GM19025 (cell line): ENCODE measurements at regions not wholly inside any gene's neighbourhood (a gene's known extent, or its start where the extent isn't known, plus 50 kb on each side); places are given as distances from the start of the nearest gene placed in this dataset.
A peak's percentile ranks its signal among the peaks of the same experiment; 100 is the strongest.
"Not testable (repeated sequence)": the region's sequence is repeated elsewhere in the genome, so short reads cannot be mapped to it uniquely, and the experiment has no call there.

Source experiments
- ATAC-seq: cut with Tn5 transposase; IDR thresholded peaks from one replicate; pipeline ENCODE4 v1.9.1; 2021; ENCODE audit warnings: mild to moderate bottlenecking, low read depth, moderate library complexity; ENCODE audit not compliant: unreplicated experiment

DNA sequence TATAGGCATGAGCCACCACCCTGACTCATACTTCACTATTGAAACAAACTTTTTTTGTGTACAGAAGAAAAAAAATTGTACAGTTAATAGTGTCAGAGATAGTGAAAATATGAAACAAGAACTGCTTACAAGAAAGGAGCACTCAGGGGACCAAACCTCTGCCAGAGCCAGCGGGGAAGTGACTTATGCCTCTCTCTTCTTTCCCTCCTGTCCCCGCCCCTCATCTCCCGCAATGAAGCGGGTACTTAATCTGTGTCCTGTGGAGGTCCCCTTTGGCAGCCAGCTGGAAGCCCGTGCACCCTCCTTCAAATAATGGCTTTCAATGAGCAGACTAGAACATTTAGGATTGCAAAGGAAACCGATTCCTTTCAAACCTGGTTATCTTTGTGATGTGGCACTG lies 51.5 kb downstream of the PPIAL4A start:
- not testable (repeated sequence) for ATAC-seq

DNA sequence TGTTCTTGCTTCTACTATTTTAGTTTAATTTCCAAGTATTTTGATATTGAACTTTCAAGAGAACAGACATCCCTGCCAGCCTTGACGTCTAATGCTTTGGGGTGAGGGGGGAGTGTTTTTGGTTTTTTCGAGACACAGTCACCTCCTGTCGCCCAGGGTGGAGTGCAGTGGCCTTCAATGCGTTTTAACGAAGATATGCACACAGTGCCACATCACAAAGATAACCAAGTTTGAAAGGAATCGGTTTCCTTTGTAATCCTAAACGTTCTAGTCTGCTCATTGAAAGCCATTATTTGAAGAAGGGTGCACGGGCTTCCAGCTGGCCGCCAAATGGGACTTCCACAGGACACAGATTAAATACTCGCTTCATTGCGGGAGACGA lies 52.3 kb downstream of the PPIAL4A start:
- ATAC-seq, result not testable (repeated sequence)

- ATAC-seq, result peak; percentile 67
Observed at GRCh38 chr1:120942218-120942944, 52.8 kb downstream of the PPIAL4A start.

- not testable (repeated sequence) for ATAC-seq
Observed at GRCh38 chr1:120942945-120943319, 53.4 kb downstream of the PPIAL4A start.

- ATAC-seq, result not testable (repeated sequence)
Observed at GRCh38 chr1:120944691-120945090, 55.1 kb downstream of the PPIAL4A start.

- not testable (repeated sequence) for ATAC-seq
Observed at GRCh38 chr1:120945122-120945521, 55.6 kb downstream of the PPIAL4A start.

- ATAC-seq, result not testable (repeated sequence)
Observed at GRCh38 chr1:120947114-120947513, 57.5 kb downstream of the PPIAL4A start.

DNA sequence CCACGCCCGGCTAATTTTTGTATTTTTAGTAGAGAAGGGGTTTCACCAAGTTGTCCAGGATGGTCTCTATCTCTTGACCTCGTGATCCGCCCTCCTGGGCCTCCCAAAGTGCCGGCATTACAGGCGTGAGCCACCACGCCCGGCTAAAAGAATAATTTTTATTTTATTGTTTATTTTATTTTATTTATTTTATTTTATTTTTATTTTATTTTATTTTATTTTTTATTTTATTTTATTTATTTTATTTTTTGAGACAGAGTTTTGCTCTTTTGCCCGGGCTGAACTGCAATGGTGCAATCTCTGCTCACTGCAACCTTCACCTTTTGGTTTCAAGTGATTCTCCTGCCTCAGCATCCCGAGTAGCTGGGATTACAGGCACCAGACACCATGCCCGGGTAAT lies 60.2 kb downstream of the PPIAL4A start:
- ATAC-seq, result not testable (repeated sequence)

- not testable (repeated sequence) for ATAC-seq
Observed at GRCh38 chr1:120950633-120951032, 61.1 kb downstream of the PPIAL4A start.

- ATAC-seq, result not testable (repeated sequence)
Observed at GRCh38 chr1:120951100-120951499, 61.5 kb downstream of the PPIAL4A start.

- ATAC-seq, result not testable (repeated sequence)
Observed at GRCh38 chr1:120952207-120952870, 62.8 kb downstream of the PPIAL4A start.

DNA sequence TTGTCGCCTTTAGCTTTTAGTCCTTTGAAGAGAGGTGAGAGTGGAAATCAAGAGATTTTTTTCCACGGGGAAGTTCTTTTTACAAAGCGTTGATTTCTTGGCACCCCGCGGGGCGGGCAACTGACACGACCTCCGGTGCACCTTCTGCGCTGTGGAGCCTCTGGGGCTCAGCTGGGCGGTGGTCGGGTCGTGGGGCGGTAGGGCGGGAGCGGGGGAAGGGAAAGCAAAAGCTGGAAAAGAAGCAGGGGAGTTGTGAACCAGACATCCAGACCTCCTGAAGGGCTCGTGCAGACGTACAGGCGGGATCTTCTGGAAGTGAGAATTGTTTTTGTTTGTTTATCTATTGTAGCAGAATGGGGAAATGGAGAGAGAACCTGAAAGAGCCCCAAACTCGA lies 63.3 kb downstream of the PPIAL4A start:
- not testable (repeated sequence) for ATAC-seq

GRCh38 chr1:120954736-120955135 lies 65.2 kb downstream of the PPIAL4A start:
- no peak for ATAC-seq

GRCh38 chr1:120955961-120956360 lies 66.4 kb downstream of the PPIAL4A start:
- not testable (repeated sequence) for ATAC-seq

GRCh38 chr1:120966018-120966417 lies 76.4 kb downstream of the PPIAL4A start:
- not testable (repeated sequence) for ATAC-seq

DNA sequence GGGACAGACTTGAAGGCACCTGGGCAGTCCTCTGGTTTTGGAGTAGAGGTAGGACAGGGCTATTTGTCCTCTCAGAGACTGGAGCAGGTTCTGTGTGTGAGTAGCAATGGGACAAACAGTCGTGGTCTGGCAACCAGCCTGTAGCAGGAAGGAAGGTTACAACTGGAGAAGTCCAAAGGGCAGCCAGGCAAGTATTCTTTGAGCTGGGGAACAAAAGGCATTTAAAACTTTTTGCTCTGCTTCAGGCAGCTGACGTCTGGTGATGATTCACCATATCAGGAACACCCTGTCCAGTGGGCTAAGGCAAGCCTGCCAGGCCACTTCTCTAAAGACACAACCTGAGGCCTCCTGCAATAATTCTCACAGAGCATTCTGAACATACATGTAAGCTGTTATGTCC lies 83.3 kb downstream of the PPIAL4A start:
- ATAC-seq, result not testable (repeated sequence)

- ATAC-seq, result not testable (repeated sequence)
Observed at GRCh38 chr1:120973836-120974235, 84.3 kb downstream of the PPIAL4A start.

DNA sequence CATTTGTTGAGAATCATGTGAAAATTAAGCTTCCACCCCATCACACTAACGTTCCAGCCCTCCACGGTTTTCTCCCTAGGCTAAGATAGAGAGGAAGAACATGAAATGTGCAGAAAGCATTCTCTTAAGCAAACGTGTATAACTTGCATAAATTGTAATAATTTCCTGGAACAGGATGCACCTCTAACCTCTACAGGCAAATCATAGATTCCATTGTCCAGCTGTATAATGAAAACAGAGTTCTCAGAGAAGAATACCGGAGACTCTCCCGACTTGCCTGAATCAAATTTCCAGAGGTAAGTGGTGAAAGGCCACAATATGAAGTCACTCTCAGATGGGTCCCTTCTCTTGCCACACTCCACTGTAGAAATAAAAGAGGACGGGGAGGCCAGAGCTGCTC lies 87.7 kb downstream of the PPIAL4A start:
- ATAC-seq, result not testable (repeated sequence)

GRCh38 chr1:120981489-120982094 lies 92.0 kb downstream of the PPIAL4A start:
- not testable (repeated sequence) for ATAC-seq

DNA sequence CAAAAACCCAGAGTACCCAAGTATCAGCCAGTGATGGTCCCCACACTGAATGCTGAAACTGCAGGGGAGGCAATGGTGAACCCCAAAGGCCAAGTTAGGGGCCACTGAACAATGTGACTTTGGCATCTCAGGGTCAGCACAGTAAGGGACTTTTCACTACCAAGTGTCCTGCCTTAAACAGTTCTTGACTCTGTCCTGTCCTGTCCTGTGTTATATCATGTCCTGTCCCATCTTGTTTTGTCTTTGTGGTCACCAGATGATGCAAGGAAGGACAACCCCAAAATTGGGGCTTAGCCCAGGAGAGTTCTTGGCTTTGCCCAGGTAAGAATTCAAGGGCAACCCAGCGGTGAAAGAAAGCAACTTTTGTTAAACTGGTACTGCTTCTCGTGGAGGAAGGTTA lies 105.0 kb downstream of the PPIAL4A start:
- not testable (repeated sequence) for ATAC-seq

- not testable (repeated sequence) for ATAC-seq
Observed at GRCh38 chr1:120995025-120995424, 105.5 kb downstream of the PPIAL4A start.
